ENCODE measurements at regions not wholly inside any gene's neighbourhood (a gene's known extent, or its start where the extent isn't known, plus 50 kb on each side); places are given as distances from the start of the nearest gene placed in this dataset.

DNA sequence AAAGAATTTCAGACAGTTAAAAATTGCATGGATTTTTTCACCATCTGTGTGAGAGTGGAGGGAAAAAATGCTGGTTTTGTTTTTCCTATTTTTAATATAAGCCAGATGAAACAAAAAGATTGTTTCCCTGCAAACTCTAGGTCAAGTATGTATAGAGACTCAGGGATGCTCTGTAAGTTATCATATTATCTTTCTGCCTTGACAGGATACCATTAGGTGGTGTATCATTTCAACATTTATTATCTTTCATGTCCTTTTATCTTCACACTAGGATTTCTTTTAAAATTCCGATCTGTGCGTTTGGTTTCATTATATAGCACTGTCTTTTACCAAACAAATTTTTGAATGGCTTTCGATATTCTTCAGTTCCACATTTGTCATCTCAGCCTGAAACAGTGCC lies 225.3 kb downstream of the EN1 start:
- TF ChIP-seq CTCF (IDR thresholded peaks at IDR 0.05): no peak
- TF ChIP-seq EZH2phosphoT487 (IDR thresholded peaks at IDR 0.05): no peak

All from neural progenitor cell (in vitro differentiated cells).